GM23338 (cell line): ENCODE measurements at regions not wholly inside any gene's neighbourhood (a gene's known extent, or its start where the extent isn't known, plus 50 kb on each side); places are given as distances from the start of the nearest gene placed in this dataset.

Experiments used
- ATAC-seq: fragments of 200-7000 bp; cut with Tn5 transposase; 3 replicates; pipeline ENCODE4 v1.9.1; 2020
- DNase-seq: peaks from one replicate; pipeline ENCODE4 v3.0.0-alpha.2; 2015; ENCODE audit warnings: low spot score
- H2AFZ ChIP-seq: fragments of 200-600 bp; sonication (generic); 2 replicates; pipeline ENCODE4 v1.8.0; 2016; ENCODE audit warnings: antibody characterized with exemption, mild to moderate bottlenecking, moderate library complexity
- H3F3A ChIP-seq: fragments of 200-600 bp; sonication (generic); replicated peaks from 2 replicates; pipeline ENCODE4 v1.8.0; 2017; ENCODE audit warnings: antibody characterized with exemption, mixed run types, low read depth
- H3K27ac ChIP-seq: fragments of 200-600 bp; sonication (generic); 2 replicates; pipeline ENCODE4 v1.6.1; 2016; ENCODE audit warnings: low read depth
- H3K27me3 ChIP-seq: fragments of 200-600 bp; sonication (generic); 2 replicates; pipeline ENCODE4 v1.8.0; 2016; ENCODE audit warnings: mild to moderate bottlenecking, mixed run types, moderate library complexity; ENCODE audit not compliant: insufficient read depth
- H3K36me3 ChIP-seq: fragments of 200-600 bp; sonication (generic); 2 replicates; pipeline ENCODE4 v1.8.0; 2016; ENCODE audit warnings: mild to moderate bottlenecking; ENCODE audit not compliant: insufficient read depth
- H3K4me1 ChIP-seq: fragments of 200-600 bp; sonication (generic); 2 replicates; pipeline ENCODE4 v1.8.0; 2016; ENCODE audit warnings: mild to moderate bottlenecking, moderate library complexity; ENCODE audit not compliant: insufficient read depth
- H3K4me2 ChIP-seq: fragments of 200-600 bp; sonication (generic); 2 replicates; pipeline ENCODE4 v1.7.1; 2017; ENCODE audit warnings: mixed run types
- H3K4me3 ChIP-seq: fragments of 200-600 bp; sonication (generic); 2 replicates; pipeline ENCODE4 v1.6.1; 2016; ENCODE audit warnings: mixed run types
- H3K79me2 ChIP-seq: fragments of 200-600 bp; sonication (generic); replicated peaks from 2 replicates; pipeline ENCODE4 v1.8.0; 2017; ENCODE audit warnings: mild to moderate bottlenecking; ENCODE audit not compliant: insufficient read depth
- H3K9me2 ChIP-seq: fragments of 200-600 bp; sonication (generic); 2 replicates; pipeline ENCODE4 v1.8.0; 2017; ENCODE audit not compliant: insufficient read depth
- H4K20me1 ChIP-seq: fragments of 200-600 bp; sonication (generic); replicated peaks from 2 replicates; pipeline ENCODE4 v1.8.0; 2017; ENCODE audit warnings: mild to moderate bottlenecking; ENCODE audit not compliant: insufficient read depth
- H3K27ac Mint-ChIP-seq: 2 replicates; pipeline ENCODE4 v1.8.0; 2020; ENCODE audit warnings: inconsistent platforms, mild to moderate bottlenecking, moderate library complexity, mixed read lengths
- H3K27me3 Mint-ChIP-seq: 3 replicates; pipeline ENCODE4 v1.8.0; 2022; ENCODE audit warnings: low read depth, mild to moderate bottlenecking, moderate library complexity, mixed read lengths, inconsistent platforms; ENCODE audit not compliant: insufficient read depth, poor library complexity
- H3K36me3 Mint-ChIP-seq: 3 replicates; pipeline ENCODE4 v1.8.0; 2021; ENCODE audit warnings: low read depth, mild to moderate bottlenecking, inconsistent platforms, moderate library complexity, mixed read lengths
- H3K4me1 Mint-ChIP-seq: 3 replicates; pipeline ENCODE4 v1.8.0; 2020; ENCODE audit warnings: mild to moderate bottlenecking, inconsistent platforms, mixed read lengths
- H3K4me3 Mint-ChIP-seq: 3 replicates; pipeline ENCODE4 v1.8.0; 2021; ENCODE audit warnings: moderate library complexity, mild to moderate bottlenecking, inconsistent platforms, mixed read lengths
- H3K9me3 Mint-ChIP-seq: 3 replicates; pipeline ENCODE4 v1.8.0; 2020; ENCODE audit warnings: moderate library complexity, mild to moderate bottlenecking, inconsistent platforms, mixed read lengths
- CREB1 ChIP-seq: fragments of 250-450 bp; sonication (Bioruptor Pico); IDR thresholded peaks from 2 replicates; pipeline ENCODE4 v1.5.0; 2020; ENCODE audit warnings: low read depth, mild to moderate bottlenecking, moderate library complexity
- CTCF ChIP-seq, 2 experiments: fragments of 200-600 bp in 1 of 2; sonication (generic) in 1 of 2; conservative IDR thresholded peaks; 2 replicates each; pipeline versions ENCODE4 v1.5.1 to v1.6.1; 2016 to 2017; ENCODE audit warnings: antibody characterized with exemption in 2 of 2, low read depth in 2 of 2, mild to moderate bottlenecking in 2 of 2, moderate library complexity in 1 of 2
- EZH2 ChIP-seq: fragments of 200-600 bp; sonication (generic); IDR thresholded peaks from one replicate; pipeline ENCODE4 v1.8.0; 2017; ENCODE audit warnings: antibody characterized with exemption, mild to moderate bottlenecking, low read depth; ENCODE audit not compliant: unreplicated experiment
- EZH2phosphoT487 ChIP-seq: fragments of 200-600 bp; sonication (generic); IDR thresholded peaks from one replicate; pipeline ENCODE4 v1.8.1; 2018; ENCODE audit warnings: antibody characterized with exemption; ENCODE audit not compliant: unreplicated experiment
- JUNB ChIP-seq: IDR thresholded peaks from one replicate; pipeline ENCODE4 v1.6.1; 2016; ENCODE audit warnings: antibody characterized with exemption; ENCODE audit not compliant: unreplicated experiment
- REST ChIP-seq: IDR thresholded peaks from one replicate; pipeline ENCODE4 v1.6.1; 2018; ENCODE audit warnings: antibody characterized with exemption; ENCODE audit not compliant: unreplicated experiment
- ZNF114 ChIP-seq: fragments of 250-450 bp; sonication (Bioruptor Pico); IDR thresholded peaks from 2 replicates; pipeline ENCODE4 v1.5.0; 2020; ENCODE audit warnings: mild to moderate bottlenecking, moderate library complexity
- ZNF331 ChIP-seq: fragments of 250-450 bp; sonication (Bioruptor Pico); IDR thresholded peaks from 2 replicates; pipeline ENCODE4 v1.5.0; 2020; ENCODE audit warnings: low read depth, mild to moderate bottlenecking, moderate library complexity

DNA sequence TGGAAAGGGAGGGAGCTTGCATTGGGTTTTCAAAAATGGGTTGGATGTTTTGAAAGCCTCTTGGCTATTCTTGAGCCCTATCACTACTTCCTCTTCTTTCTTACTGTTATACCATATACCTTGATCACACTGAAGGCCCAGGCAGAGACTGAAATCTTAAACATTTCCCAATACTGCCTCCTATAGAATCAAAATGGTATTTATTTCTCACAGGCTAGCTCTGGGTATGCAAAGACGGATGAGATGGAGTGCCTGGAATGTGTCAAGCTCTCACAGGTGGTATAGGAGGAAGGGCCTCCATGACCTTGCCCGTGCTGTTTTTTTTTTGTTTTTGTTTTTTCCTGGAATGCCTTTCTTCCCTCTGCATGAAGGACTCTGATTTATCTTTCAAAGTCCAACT lies 268.4 kb upstream of the USP24 start:
- Mint-ChIP-seq H3K9me3 (no peaks in the 10 kb centered on the region), H3K27ac (no peak overlapping the region), H3K27me3 (no peaks in the 10 kb centered on the region), H3K4me1 (no peaks in the 10 kb centered on the region), H3K36me3 (no peaks in the 10 kb centered on the region), H3K4me3 (no peak overlapping the region)
- no peak overlapping the region for H2AFZ ChIP-seq
- H3K27me3 ChIP-seq, result no peaks in the 10 kb centered on the region
- ATAC-seq, result peak; percentile 82
- no peaks in the 10 kb centered on the region for H3K36me3 ChIP-seq
- peak; percentile 77 for DNase-seq
- no peaks in the 10 kb centered on the region for H3K4me1 ChIP-seq
- H3K4me2 ChIP-seq, result no peak overlapping the region
- no peaks in the 10 kb centered on the region for H3K9me2 ChIP-seq
- no peak overlapping the region for H3K27ac ChIP-seq
- no peaks in the 10 kb centered on the region for H4K20me1 ChIP-seq
- H3K4me3 ChIP-seq, result no peak overlapping the region
- TF ChIP-seq EZH2phosphoT487 (no peak), CTCF (conservative IDR thresholded peaks at IDR 0.05; ENCODE audit: low read depth in 2 of 2) (peak; percentile 43 to 62)
- H3F3A ChIP-seq, result no peaks in the 10 kb centered on the region
- no peaks in the 10 kb centered on the region for H3K79me2 ChIP-seq

GRCh38 chr1:55481634-55482033 lies 266.5 kb upstream of the USP24 start:
- H3K79me2 ChIP-seq, result no peaks in the 10 kb centered on the region
- H2AFZ ChIP-seq, result no peak overlapping the region
- H3K4me1 ChIP-seq, result no peaks in the 10 kb centered on the region
- no peaks in the 10 kb centered on the region for H3K36me3 ChIP-seq
- H3K4me3 ChIP-seq, result no peak overlapping the region
- TF ChIP-seq EZH2phosphoT487 (no peak), EZH2 (no peak)
- H3F3A ChIP-seq, result no peaks in the 10 kb centered on the region
- Mint-ChIP-seq H3K27me3 (no peaks in the 10 kb centered on the region), H3K9me3 (no peaks in the 10 kb centered on the region), H3K27ac (no peak overlapping the region), H3K4me3 (no peak overlapping the region), H3K4me1 (no peaks in the 10 kb centered on the region), H3K36me3 (no peaks in the 10 kb centered on the region)
- no peak overlapping the region for H3K27ac ChIP-seq
- ATAC-seq (no peak), DNase-seq (no peak)
- no peaks in the 10 kb centered on the region for H3K27me3 ChIP-seq
- no peak overlapping the region for H3K4me2 ChIP-seq
- H4K20me1 ChIP-seq, result no peaks in the 10 kb centered on the region
- H3K9me2 ChIP-seq, result no peaks in the 10 kb centered on the region

DNA sequence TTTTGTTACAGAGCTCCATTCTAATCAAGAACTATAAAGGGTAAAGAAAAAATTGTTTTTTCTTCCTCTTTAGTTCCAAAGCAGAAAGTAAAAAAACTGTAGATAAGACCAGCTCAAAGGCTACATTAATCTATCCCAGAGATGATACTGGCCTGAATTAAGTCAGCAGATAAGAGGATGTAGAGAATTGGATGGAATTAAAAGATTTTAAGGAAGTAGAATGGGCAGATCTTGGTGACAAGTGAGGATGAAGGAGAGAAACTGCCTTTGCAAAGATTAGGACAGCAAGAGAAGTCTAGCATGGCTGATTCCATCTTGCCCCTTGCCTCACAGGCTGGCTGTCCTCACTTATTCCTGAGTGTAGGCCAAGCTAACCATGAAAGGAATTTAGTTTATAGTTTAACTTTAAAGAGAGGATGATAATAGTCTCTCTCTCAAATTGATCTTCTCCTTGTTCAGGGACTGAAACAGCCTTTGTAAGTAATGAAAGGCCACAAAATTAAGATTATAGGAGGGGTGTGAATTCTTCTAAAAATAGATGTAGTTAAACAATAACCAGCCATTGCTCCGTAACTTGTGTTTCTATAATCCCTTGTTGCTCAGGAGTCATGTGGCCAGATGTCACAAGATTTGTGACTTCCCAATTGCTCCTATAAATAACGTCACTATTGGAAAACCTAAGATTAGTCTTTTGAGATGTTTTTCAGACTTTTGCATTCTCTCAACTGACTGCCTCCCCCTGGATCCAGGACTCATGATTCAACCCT lies 265.0 kb upstream of the USP24 start:
- H3K36me3 ChIP-seq, result no peaks in the 10 kb centered on the region
- H3K79me2 ChIP-seq, result no peaks in the 10 kb centered on the region
- H3K27me3 Mint-ChIP-seq, result no peaks in the 10 kb centered on the region
- H3K9me3 Mint-ChIP-seq, result no peaks in the 10 kb centered on the region
- no peak overlapping the region for H2AFZ ChIP-seq
- ATAC-seq, result no peak
- H3K27ac ChIP-seq, result no peak overlapping the region
- no peaks in the 10 kb centered on the region for H3K36me3 Mint-ChIP-seq
- H3K4me1 ChIP-seq, result no peaks in the 10 kb centered on the region
- H3K27me3 ChIP-seq, result no peaks in the 10 kb centered on the region
- H3K27ac Mint-ChIP-seq, result no peak overlapping the region
- DNase-seq, result no peak
- no peak overlapping the region for H3K4me3 ChIP-seq
- no peaks in the 10 kb centered on the region for H4K20me1 ChIP-seq
- H3K9me2 ChIP-seq, result no peaks in the 10 kb centered on the region
- no peaks in the 10 kb centered on the region for H3K4me1 Mint-ChIP-seq
- H3K4me2 ChIP-seq, result no peak overlapping the region
- H3F3A ChIP-seq, result no peaks in the 10 kb centered on the region
- H3K4me3 Mint-ChIP-seq, result no peak overlapping the region
- TF ChIP-seq CTCF (conservative IDR thresholded peaks at IDR 0.05; ENCODE audit: low read depth in 2 of 2), result no peak
- no peak for TF ChIP-seq CREB1
- TF ChIP-seq ZNF331 (CRISPR knock-in tag), result no peak
- no peak for TF ChIP-seq EZH2
- TF ChIP-seq REST, result no peak
- TF ChIP-seq JUNB, result no peak
- TF ChIP-seq ZNF114 (CRISPR knock-in tag), result no peak
